Breast epithelium (tissue), 4 donors: ENCODE measurements at regions not wholly inside any gene's neighbourhood (a gene's known extent, or its start where the extent isn't known, plus 50 kb on each side); places are given as distances from the start of the nearest gene placed in this dataset.

Experiments
- DNase-seq, 2 donors: peaks; one replicate each; pipeline ENCODE4 v3.0.0-alpha.2; 2019; ENCODE audit warnings: low spot score in 2 of 2
- H3K27ac ChIP-seq, 2 donors: fragments of 200-600 bp; sonication (generic) in 1 of 2; one replicate each; pipeline ENCODE4 v1.5.1; 2016 to 2019; ENCODE audit warnings: mild to moderate bottlenecking in 1 of 2
- H3K27me3 ChIP-seq, 2 donors: fragments of 200-600 bp; sonication (generic) in 1 of 2; one replicate each; pipeline versions ENCODE4 v1.5.1 to v1.6.0; 2017 to 2019; ENCODE audit warnings: control low read depth in 1 of 2, mild to moderate bottlenecking in 1 of 2
- H3K36me3 ChIP-seq: fragments of 200-600 bp; one replicate; pipeline ENCODE4 v1.5.1; 2019
- H3K4me1 ChIP-seq, 2 donors: fragments of 200-600 bp; sonication (generic); one replicate each; pipeline ENCODE4 v1.5.1; 2016 to 2019; ENCODE audit warnings: control low read depth in 1 of 2
- H3K4me3 ChIP-seq, 3 donors: fragments of 200-600 bp; sonication (generic); 1 replicate in 2 of 3; 2 replicates in 1 of 3; pipeline ENCODE4 v1.5.1; 2016 to 2019; ENCODE audit warnings: mild to moderate bottlenecking in 3 of 3, moderate library complexity in 2 of 3
- H3K9me3 ChIP-seq, 2 donors: fragments of 200-600 bp; sonication (generic) in 1 of 2; one replicate each; pipeline ENCODE4 v1.5.1; 2016 to 2019; ENCODE audit warnings: control low read depth in 1 of 2
- POLR2A ChIP-seq: fragments of 450-650 bp; IDR thresholded peaks from one replicate; pipeline ENCODE4 v1.6.1; 2016; ENCODE audit warnings: antibody characterized with exemption, mild to moderate bottlenecking, moderate library complexity
- POLR2AphosphoS5 ChIP-seq, 3 donors: sonication (generic); formaldehyde crosslinking; IDR thresholded peaks; one replicate each; pipeline ENCODE4 v1.6.1; 2017; ENCODE audit warnings: antibody characterized with exemption in 3 of 3
- intact Hi-C: fragments of 100-400 bp; cut with DNase I; formaldehyde crosslinking; loops from one replicate; pipeline ENCODE4 v1.15.1; 2023; ENCODE audit warnings: low total_unique reads
- TF ChIP-seq, protein P1 (sequence below), 3 donors: fragments of 450-650 bp; IDR thresholded peaks; one replicate each; pipeline ENCODE4 v1.5.1; 2016 to 2017; ENCODE audit warnings: antibody characterized with exemption in 3 of 3, mild to moderate bottlenecking in 3 of 3, moderate library complexity in 3 of 3

DNA sequence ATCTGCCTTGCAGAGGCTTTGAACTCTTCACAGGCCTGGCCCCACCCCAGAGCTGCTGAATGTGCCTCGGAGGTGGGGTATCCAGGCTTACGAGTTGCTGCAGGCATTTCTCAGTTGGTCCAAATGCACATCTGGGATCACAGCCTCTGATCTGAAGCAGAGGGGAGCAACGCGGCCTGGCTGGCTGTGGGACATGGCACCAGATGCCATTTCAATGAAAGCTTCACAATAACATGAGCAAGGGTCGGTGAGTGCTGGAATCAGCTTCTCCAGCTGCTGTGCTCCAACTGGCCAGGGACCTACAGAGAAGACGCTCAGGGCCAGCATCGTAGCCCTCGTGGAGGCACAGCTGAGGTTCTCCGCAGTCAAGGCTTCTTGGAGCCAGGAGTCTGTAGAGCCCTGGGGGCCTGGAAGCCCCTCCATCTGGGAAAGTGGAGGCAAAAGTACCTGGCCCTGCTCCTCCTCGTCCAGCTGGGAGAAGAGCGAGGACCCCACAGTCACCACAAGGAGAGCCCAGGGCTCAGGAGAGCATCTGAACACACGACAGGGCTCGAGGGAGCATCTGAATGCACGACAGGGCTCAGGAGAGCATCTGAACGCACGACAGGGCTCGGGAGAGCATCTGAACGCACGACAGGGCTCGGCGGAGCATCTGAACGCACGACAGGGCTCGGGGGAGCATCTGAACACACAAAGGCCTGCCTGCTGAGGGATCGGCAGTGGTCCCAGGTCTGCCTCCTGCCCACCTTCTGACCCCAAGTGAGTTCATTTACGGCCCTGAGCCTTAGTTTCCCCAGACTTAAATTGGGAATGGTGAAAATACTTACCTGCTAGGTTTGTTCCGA, 165.2 kb downstream of the DLL1 start:
- peak; percentile 12 to 43 for DNase-seq
- Histone ChIP-seq H3K36me3 (no peaks in the 10 kb centered on the region), H3K27me3 (no peaks in the 10 kb centered on the region), H3K27ac (no peak overlapping the region), H3K4me1 (peaks cover 5 to 6% of the 10 kb centered on the region in 2 donors), H3K9me3 (peaks cover 0 to 10% of the 10 kb centered on the region in 2 donors), H3K4me3 (no peak overlapping the region)
- intact Hi-C loops = no loop called here
- TF ChIP-seq POLR2A (no peak), POLR2AphosphoS5 (IDR thresholded peaks at IDR 0.05) (no peak)
- TF ChIP-seq, protein P1, sequence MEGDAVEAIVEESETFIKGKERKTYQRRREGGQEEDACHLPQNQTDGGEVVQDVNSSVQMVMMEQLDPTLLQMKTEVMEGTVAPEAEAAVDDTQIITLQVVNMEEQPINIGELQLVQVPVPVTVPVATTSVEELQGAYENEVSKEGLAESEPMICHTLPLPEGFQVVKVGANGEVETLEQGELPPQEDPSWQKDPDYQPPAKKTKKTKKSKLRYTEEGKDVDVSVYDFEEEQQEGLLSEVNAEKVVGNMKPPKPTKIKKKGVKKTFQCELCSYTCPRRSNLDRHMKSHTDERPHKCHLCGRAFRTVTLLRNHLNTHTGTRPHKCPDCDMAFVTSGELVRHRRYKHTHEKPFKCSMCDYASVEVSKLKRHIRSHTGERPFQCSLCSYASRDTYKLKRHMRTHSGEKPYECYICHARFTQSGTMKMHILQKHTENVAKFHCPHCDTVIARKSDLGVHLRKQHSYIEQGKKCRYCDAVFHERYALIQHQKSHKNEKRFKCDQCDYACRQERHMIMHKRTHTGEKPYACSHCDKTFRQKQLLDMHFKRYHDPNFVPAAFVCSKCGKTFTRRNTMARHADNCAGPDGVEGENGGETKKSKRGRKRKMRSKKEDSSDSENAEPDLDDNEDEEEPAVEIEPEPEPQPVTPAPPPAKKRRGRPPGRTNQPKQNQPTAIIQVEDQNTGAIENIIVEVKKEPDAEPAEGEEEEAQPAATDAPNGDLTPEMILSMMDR (IDR thresholded peaks at IDR 0.05) = no peak

DNA sequence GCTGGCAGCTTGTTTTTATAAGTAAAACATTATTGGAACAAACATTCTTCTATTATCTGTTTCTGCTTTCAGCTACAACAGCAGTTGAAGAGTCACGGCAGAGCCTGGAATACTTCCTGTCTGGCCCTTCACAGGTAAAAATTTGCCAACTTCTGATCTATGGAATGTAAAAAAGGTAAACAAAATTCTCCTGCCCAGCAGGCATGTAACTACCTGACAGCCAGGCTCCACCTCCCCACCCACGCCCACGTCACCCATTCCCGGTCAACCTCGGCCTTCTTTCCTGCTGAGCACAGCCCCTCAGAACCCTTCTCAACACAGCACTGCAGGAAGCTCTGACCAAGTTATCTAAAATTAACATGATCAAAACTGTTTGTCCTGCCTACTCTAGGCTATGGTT, 166.0 kb downstream of the DLL1 start:
- H3K27ac ChIP-seq = no peak overlapping the region
- intact Hi-C loops = no loop called here
- TF ChIP-seq POLR2A (no peak), POLR2AphosphoS5 (IDR thresholded peaks at IDR 0.05) (no peak)
- TF ChIP-seq, protein P1 (IDR thresholded peaks at IDR 0.05) = no peak
- no peaks in the 10 kb centered on the region for H3K27me3 ChIP-seq
- peak; percentile 53 to 66 for DNase-seq
- peaks cover 4 to 5% of the 10 kb centered on the region in 2 donors for H3K4me1 ChIP-seq
- no peaks in the 10 kb centered on the region for H3K36me3 ChIP-seq
- no peak overlapping the region for H3K4me3 ChIP-seq
- H3K9me3 ChIP-seq = peaks cover 0 to 18% of the 10 kb centered on the region in 2 donors

DNA sequence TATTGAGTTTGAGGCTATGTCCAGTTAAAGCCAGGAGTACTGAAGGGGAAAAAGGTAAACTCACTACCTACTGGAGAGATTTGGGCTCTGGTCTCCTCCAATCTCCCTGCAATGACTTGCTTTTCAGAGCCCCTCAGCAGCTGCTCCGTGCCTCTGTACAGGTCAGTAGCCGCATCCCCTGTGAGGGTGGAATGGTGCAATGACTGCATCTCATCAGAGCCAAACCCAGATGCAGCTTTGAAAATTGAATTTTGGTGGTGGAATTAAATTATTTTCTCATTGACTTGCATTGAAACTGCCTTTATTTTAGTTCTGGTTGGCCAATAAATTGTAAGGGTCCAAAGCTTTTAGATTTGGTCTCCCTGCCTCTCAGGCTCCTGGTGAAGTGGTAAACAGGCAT, 166.7 kb downstream of the DLL1 start:
- H3K9me3 ChIP-seq = peaks cover 0 to 24% of the 10 kb centered on the region in 2 donors
- H3K4me3 ChIP-seq = no peak overlapping the region
- peaks cover 0 to 1% of the 10 kb centered on the region in 2 donors for H3K4me1 ChIP-seq
- no peak overlapping the region for H3K27ac ChIP-seq
- TF ChIP-seq, protein P1 (IDR thresholded peaks at IDR 0.05) = no peak
- no peak for TF ChIP-seq POLR2AphosphoS5 (IDR thresholded peaks at IDR 0.05)
- TF ChIP-seq POLR2A = no peak
- DNase-seq = peak in 1 of 2 donors; percentile 12
- H3K27me3 ChIP-seq = no peaks in the 10 kb centered on the region
- intact Hi-C loops = no loop called here
- H3K36me3 ChIP-seq = no peaks in the 10 kb centered on the region

DNA sequence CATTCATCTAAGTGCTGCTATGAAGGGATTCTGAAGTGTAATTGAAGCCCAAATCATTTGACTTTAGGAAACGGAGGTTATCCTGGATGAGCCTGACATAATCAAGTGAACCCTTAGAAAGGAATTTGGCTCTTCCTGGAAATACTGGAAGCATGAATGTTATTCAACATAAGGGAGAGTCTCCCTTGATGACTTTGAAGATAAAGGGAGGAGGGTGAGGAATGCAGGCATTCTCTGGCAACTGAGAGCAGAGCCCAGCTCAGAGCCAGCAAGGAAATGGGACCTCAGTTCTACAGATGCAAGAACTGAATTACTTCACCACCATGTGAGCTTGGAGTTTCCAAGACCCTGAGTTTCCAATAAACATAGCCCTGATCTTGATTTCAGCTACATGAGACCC, 168.2 kb downstream of the DLL1 start:
- no peak overlapping the region for H3K27ac ChIP-seq
- H3K4me3 ChIP-seq = no peak overlapping the region
- no peaks in the 10 kb centered on the region for H3K27me3 ChIP-seq
- H3K36me3 ChIP-seq = no peaks in the 10 kb centered on the region
- no peak for DNase-seq
- intact Hi-C loops = no loop called here
- no peaks in the 10 kb centered on the region for H3K4me1 ChIP-seq
- peaks cover 0 to 24% of the 10 kb centered on the region in 2 donors for H3K9me3 ChIP-seq
- TF ChIP-seq, protein P1 (IDR thresholded peaks at IDR 0.05) = no peak
- no peak for TF ChIP-seq POLR2A
- TF ChIP-seq POLR2AphosphoS5 (IDR thresholded peaks at IDR 0.05) = no peak
